ENCODE measurements at regions not wholly inside any gene's neighbourhood (a gene's known extent, or its start where the extent isn't known, plus 50 kb on each side); places are given as distances from the start of the nearest gene placed in this dataset.
A peak's percentile ranks its signal among the peaks of the same experiment; 100 is the strongest.

- H3K27me3 ChIP-seq (ENCODE audit: control insufficient read depth, insufficient read depth, low read length): no peaks in the 10 kb centered on the region
Observed at GRCh38 chr10:83233691-83234090, 905.6 kb upstream of the GHITM start.

GRCh38 chr10:83248106-83248631, 891.1 kb upstream of the GHITM start:
- DNase-seq (peak in 1 of 5 donors; percentile 2), FAIRE-seq (no peak)
- intact Hi-C loops (cut with DNase I): no loop called here
- Histone ChIP-seq H3K27me3 (ENCODE audit: control insufficient read depth, insufficient read depth, low read length) (no peaks in the 10 kb centered on the region), H3K4me1 (ENCODE audit: control insufficient read depth in 2 of 3, insufficient read depth in 2 of 3, low read depth in 1 of 3, low read length in 3 of 3) (no peaks in the 10 kb centered on the region), H3K9ac (ENCODE audit: low read length in 3 of 3) (no peak overlapping the region), H3K27ac (ENCODE audit: low read depth in 2 of 2, low read length in 2 of 2) (no peak overlapping the region), H3K9me3 (ENCODE audit: control insufficient read depth in 2 of 3, insufficient read depth in 1 of 3, low read length in 3 of 3) (no peaks in the 10 kb centered on the region), H3K4me3 (ENCODE audit: low read length in 3 of 3) (no peak overlapping the region), H3K36me3 (ENCODE audit: control insufficient read depth in 2 of 3, insufficient read depth in 3 of 3, low read length in 3 of 3) (no peaks in the 10 kb centered on the region)
- no peak for TF ChIP-seq CTCF (IDR thresholded peaks at IDR 0.05; ENCODE audit: borderline replicate concordance, extremely low read depth, insufficient read depth)

More at GRCh38 chr10:83233691-83234090, 905.6 kb upstream of the GHITM start:
- TF ChIP-seq CTCF (IDR thresholded peaks at IDR 0.05; ENCODE audit: borderline replicate concordance, extremely low read depth, insufficient read depth): no peak
- H3K4me1 ChIP-seq (ENCODE audit: control insufficient read depth in 2 of 3, insufficient read depth in 2 of 3, low read depth in 1 of 3, low read length in 3 of 3): no peaks in the 10 kb centered on the region
- H3K27ac ChIP-seq (ENCODE audit: low read depth in 2 of 2, low read length in 2 of 2): no peak overlapping the region
- intact Hi-C loops (cut with DNase I): no loop called here
- H3K9ac ChIP-seq (ENCODE audit: low read length in 3 of 3): no peak overlapping the region
- H3K4me3 ChIP-seq (ENCODE audit: low read length in 3 of 3): no peak overlapping the region
- no peak for FAIRE-seq
- DNase-seq: no peak
- no peaks in the 10 kb centered on the region for H3K9me3 ChIP-seq (ENCODE audit: control insufficient read depth in 2 of 3, insufficient read depth in 1 of 3, low read length in 3 of 3)
- no peaks in the 10 kb centered on the region for H3K36me3 ChIP-seq (ENCODE audit: control insufficient read depth in 2 of 3, insufficient read depth in 3 of 3, low read length in 3 of 3)

- no peak overlapping the region for H3K27ac ChIP-seq (ENCODE audit: low read depth in 2 of 2, low read length in 2 of 2)
- TF ChIP-seq CTCF (IDR thresholded peaks at IDR 0.05; ENCODE audit: borderline replicate concordance, extremely low read depth, insufficient read depth): no peak
- H3K4me3 ChIP-seq (ENCODE audit: low read length in 3 of 3): no peak overlapping the region
- DNase-seq (no peak), FAIRE-seq (no peak)
- peaks cover 0 to 13% (median 0%) of the 10 kb centered on the region in 3 donors for H3K9me3 ChIP-seq (ENCODE audit: control insufficient read depth in 2 of 3, insufficient read depth in 1 of 3, low read length in 3 of 3)
- H3K27me3 ChIP-seq (ENCODE audit: control insufficient read depth, insufficient read depth, low read length): no peaks in the 10 kb centered on the region
- intact Hi-C loops (cut with DNase I): no loop called here
- H3K4me1 ChIP-seq (ENCODE audit: control insufficient read depth in 2 of 3, insufficient read depth in 2 of 3, low read depth in 1 of 3, low read length in 3 of 3): no peaks in the 10 kb centered on the region
- no peak overlapping the region for H3K9ac ChIP-seq (ENCODE audit: low read length in 3 of 3)
- no peaks in the 10 kb centered on the region for H3K36me3 ChIP-seq (ENCODE audit: control insufficient read depth in 2 of 3, insufficient read depth in 3 of 3, low read length in 3 of 3)
Observed at GRCh38 chr10:83250396-83250795, 888.9 kb upstream of the GHITM start.

- DNase-seq: no peak
- Histone ChIP-seq H3K27ac (ENCODE audit: low read depth in 2 of 2, low read length in 2 of 2) (no peak overlapping the region), H3K4me1 (ENCODE audit: control insufficient read depth in 2 of 3, insufficient read depth in 2 of 3, low read depth in 1 of 3, low read length in 3 of 3) (no peaks in the 10 kb centered on the region), H3K9ac (ENCODE audit: low read length in 3 of 3) (no peak overlapping the region), H3K27me3 (ENCODE audit: control insufficient read depth, insufficient read depth, low read length) (no peaks in the 10 kb centered on the region), H3K36me3 (ENCODE audit: control insufficient read depth in 2 of 3, insufficient read depth in 3 of 3, low read length in 3 of 3) (no peaks in the 10 kb centered on the region), H3K9me3 (ENCODE audit: control insufficient read depth in 2 of 3, insufficient read depth in 1 of 3, low read length in 3 of 3) (peaks cover 0 to 13% (median 0%) of the 10 kb centered on the region in 3 donors), H3K4me3 (ENCODE audit: low read length in 3 of 3) (no peak overlapping the region)
- TF ChIP-seq CTCF (IDR thresholded peaks at IDR 0.05; ENCODE audit: borderline replicate concordance, extremely low read depth, insufficient read depth): no peak
- no peak for FAIRE-seq
- intact Hi-C loops (cut with DNase I): no loop called here
Observed at GRCh38 chr10:83252169-83252568, 887.1 kb upstream of the GHITM start.
